Neural crest cell (in vitro differentiated cells): ENCODE measurements at regions not wholly inside any gene's neighbourhood (a gene's known extent, or its start where the extent isn't known, plus 50 kb on each side); places are given as distances from the start of the nearest gene placed in this dataset.

Experiments
- DNase-seq: peaks from one replicate; pipeline ENCODE4 v3.0.0; 2021; ENCODE audit warnings: low read depth, mixed read lengths, low spot score
- H3K27ac Mint-ChIP-seq: one replicate; pipeline ENCODE4 v1.8.0; 2021; ENCODE audit warnings: mild to moderate bottlenecking, mixed read lengths; ENCODE audit not compliant: unreplicated experiment
- H3K27me3 Mint-ChIP-seq: 2 replicates; pipeline ENCODE4 v1.8.0; 2021; ENCODE audit warnings: low read depth, mild to moderate bottlenecking, mixed read lengths
- H3K36me3 Mint-ChIP-seq: 2 replicates; pipeline ENCODE4 v1.8.0; 2021; ENCODE audit warnings: low read depth, mild to moderate bottlenecking, mixed read lengths
- H3K4me1 Mint-ChIP-seq: 2 replicates; pipeline ENCODE4 v1.8.0; 2021; ENCODE audit warnings: mixed read lengths
- H3K4me3 Mint-ChIP-seq: one replicate; pipeline ENCODE4 v1.8.0; 2021; ENCODE audit warnings: mild to moderate bottlenecking, mixed read lengths
- H3K9me3 Mint-ChIP-seq: 2 replicates; pipeline ENCODE4 v1.8.0; 2021; ENCODE audit warnings: mixed read lengths
- TF ChIP-seq, protein P1 (sequence below): fragments of 200-600 bp; sonication (generic); conservative IDR thresholded peaks from 2 replicates; pipeline ENCODE4 v1.5.0; 2021; ENCODE audit warnings: antibody characterized with exemption, mild to moderate bottlenecking

DNA sequence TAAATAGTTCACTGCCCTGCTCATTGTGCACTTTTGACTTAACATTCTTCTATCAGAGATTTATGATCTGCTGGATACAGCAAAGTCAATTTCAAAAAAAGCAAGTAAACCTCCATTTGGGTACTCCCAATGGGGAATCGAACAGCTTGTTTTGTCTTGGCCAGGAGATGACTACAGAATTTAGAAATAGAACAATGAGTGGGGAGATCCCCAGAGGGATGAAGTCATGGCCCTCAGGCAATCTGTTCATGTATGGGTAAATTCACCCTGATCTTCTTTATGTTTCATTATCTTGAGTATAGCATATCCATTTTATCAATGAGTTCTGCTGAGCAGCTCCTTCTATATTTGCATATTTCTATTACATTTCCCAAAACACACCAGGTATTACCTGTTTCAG lies 1681.9 kb downstream of the HACE1 start:
- Mint-ChIP-seq H3K27me3 (no peaks in the 10 kb centered on the region), H3K4me3 (no peak overlapping the region), H3K36me3 (no peaks in the 10 kb centered on the region), H3K9me3 (no peaks in the 10 kb centered on the region), H3K27ac (no peak overlapping the region), H3K4me1 (no peaks in the 10 kb centered on the region)
- DNase-seq: no peak
- TF ChIP-seq, protein P1, sequence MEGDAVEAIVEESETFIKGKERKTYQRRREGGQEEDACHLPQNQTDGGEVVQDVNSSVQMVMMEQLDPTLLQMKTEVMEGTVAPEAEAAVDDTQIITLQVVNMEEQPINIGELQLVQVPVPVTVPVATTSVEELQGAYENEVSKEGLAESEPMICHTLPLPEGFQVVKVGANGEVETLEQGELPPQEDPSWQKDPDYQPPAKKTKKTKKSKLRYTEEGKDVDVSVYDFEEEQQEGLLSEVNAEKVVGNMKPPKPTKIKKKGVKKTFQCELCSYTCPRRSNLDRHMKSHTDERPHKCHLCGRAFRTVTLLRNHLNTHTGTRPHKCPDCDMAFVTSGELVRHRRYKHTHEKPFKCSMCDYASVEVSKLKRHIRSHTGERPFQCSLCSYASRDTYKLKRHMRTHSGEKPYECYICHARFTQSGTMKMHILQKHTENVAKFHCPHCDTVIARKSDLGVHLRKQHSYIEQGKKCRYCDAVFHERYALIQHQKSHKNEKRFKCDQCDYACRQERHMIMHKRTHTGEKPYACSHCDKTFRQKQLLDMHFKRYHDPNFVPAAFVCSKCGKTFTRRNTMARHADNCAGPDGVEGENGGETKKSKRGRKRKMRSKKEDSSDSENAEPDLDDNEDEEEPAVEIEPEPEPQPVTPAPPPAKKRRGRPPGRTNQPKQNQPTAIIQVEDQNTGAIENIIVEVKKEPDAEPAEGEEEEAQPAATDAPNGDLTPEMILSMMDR: no peak

DNA sequence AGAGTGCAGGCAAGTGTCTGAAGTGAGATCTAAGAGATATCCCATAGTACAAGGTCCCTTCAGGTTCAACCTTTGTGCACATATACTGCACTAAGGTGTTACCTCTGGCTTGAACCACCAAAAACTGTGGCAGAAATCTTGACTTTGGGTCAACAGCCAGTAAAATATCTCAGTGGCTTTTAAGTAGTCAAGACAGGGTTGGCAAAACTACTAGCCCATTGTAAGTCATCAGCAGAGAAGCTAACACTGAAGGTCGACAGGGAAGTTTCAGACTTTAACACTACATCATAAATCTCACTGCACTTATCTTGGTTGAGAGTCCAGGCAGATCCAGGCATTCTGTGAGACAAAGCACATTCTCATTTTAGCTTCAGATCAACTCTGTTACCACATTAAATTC lies 1684.7 kb downstream of the HACE1 start:
- no peaks in the 10 kb centered on the region for H3K4me1 Mint-ChIP-seq
- TF ChIP-seq, protein P1: no peak
- H3K36me3 Mint-ChIP-seq: no peaks in the 10 kb centered on the region
- no peak overlapping the region for H3K4me3 Mint-ChIP-seq
- H3K9me3 Mint-ChIP-seq: no peaks in the 10 kb centered on the region
- H3K27ac Mint-ChIP-seq: no peak overlapping the region
- DNase-seq: no peak
- no peaks in the 10 kb centered on the region for H3K27me3 Mint-ChIP-seq

DNA sequence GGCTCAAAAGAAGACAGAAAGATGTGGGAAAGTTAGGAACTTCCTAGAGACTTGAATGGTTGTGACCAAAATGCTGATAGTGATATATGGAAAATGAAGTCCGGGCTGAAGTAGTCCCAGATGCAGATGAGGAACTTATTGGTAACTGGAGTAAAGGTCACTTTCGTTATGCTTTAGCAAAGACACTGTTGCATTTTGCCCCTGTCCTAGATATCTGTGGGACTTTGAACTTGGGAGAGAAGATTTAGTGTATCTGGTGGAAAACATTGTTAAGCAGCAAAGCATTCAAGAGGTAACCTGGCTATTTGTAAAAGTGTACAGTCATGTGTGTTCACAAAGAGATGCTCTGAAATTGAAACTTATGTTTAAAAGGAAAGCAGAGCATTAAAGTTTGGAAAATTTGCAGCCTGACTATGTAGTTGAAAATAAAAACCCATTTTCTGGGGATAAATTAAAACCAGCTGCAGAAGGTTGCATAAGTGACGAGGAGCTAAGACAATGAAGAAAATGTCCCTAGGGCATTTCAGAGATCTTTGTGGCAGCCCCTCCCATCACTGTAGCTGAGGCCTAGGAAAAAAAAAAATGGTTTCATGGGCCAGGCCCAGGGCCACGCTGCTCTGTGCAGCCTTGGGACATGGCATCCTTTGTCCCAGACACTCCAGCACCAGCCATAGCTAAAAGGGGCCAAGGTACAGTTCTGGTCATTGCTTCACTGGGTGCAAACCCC lies 1692.2 kb downstream of the HACE1 start:
- TF ChIP-seq, protein P1: no peak
- no peak overlapping the region for H3K4me3 Mint-ChIP-seq
- no peaks in the 10 kb centered on the region for H3K4me1 Mint-ChIP-seq
- no peaks in the 10 kb centered on the region for H3K9me3 Mint-ChIP-seq
- no peaks in the 10 kb centered on the region for H3K27me3 Mint-ChIP-seq
- no peaks in the 10 kb centered on the region for H3K36me3 Mint-ChIP-seq
- no peak for DNase-seq
- no peak overlapping the region for H3K27ac Mint-ChIP-seq

DNA sequence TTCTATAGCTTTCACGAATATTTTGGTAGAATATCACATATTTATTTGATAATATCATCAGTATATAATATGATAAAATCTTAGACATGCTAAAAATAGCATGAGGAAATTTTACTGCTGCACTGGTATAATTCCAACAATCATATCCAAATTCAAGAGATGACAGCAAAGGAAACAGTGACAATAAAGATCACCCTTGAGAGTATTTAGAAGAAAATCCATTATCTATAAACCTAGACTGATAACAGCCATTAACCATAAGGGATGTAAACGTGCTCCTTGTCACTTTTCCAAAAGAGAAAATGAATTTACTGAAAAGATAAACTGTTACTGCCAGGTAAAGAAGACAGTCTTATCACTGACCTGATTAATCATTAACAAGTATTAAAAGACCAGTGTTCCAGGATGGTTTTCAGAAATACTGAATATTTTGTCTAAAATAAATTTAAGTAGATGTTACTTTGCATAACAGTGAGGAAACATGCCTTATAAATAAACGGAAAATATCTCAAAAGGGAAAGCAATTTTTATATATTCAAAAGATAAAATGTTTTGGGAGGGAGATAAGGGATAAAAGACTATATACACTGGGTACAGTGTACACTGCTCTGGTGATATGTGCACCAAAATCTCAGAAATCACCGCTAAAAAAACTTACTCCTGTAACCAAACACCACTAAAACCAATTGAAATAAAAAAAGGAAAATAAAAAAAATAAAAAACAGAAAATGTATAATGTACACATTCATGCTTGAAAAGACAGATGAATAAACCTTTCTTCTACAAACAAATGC lies 1704.7 kb downstream of the HACE1 start:
- H3K27me3 Mint-ChIP-seq: peaks cover 4% of the 10 kb centered on the region
- no peaks in the 10 kb centered on the region for H3K4me1 Mint-ChIP-seq
- H3K4me3 Mint-ChIP-seq: no peak overlapping the region
- no peaks in the 10 kb centered on the region for H3K9me3 Mint-ChIP-seq
- no peak for DNase-seq
- TF ChIP-seq, protein P1: no peak
- H3K36me3 Mint-ChIP-seq: no peaks in the 10 kb centered on the region
- no peak overlapping the region for H3K27ac Mint-ChIP-seq

DNA sequence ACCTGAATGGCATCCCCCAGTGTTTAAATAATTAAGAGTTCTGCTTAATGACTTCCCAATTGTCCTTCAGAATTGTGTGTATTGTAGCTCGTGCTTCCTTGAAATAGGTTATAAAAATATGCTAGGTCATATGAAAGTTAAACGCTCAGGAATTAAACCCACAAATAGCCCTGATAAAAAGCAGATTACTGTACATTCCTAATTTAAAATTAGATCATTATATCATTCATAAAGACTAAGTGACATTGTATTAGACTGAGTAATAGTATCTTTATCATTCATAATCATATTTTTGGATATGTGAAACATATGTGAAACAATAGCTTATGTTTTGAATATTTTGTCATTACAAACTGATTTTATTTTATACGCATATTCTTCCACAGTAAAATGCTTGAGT lies 1706.7 kb downstream of the HACE1 start:
- Mint-ChIP-seq H3K4me1 (no peaks in the 10 kb centered on the region), H3K27me3 (peaks cover 4% of the 10 kb centered on the region), H3K9me3 (no peaks in the 10 kb centered on the region), H3K36me3 (no peaks in the 10 kb centered on the region), H3K27ac (no peak overlapping the region), H3K4me3 (no peak overlapping the region)
- TF ChIP-seq, protein P1: no peak
- no peak for DNase-seq
